Cardiac muscle cell (in vitro differentiated cells and primary cell): ENCODE measurements at regions not wholly inside any gene's neighbourhood (a gene's known extent, or its start where the extent isn't known, plus 50 kb on each side); places are given as distances from the start of the nearest gene placed in this dataset.

Experiments
- DNase-seq, 2 donors: peaks; one replicate each; pipeline versions ENCODE4 v3.0.0 to v3.0.0-alpha.2; 2010 to 2017; ENCODE audit warnings: low read depth in 1 of 2, low spot score in 1 of 2
- H3K27ac ChIP-seq: fragments of 200-600 bp; sonication (generic); 2 replicates; pipeline ENCODE4 v1.5.1; 2016
- H3K27me3 ChIP-seq: fragments of 200-600 bp; sonication (generic); 2 replicates; pipeline ENCODE4 v1.6.0; 2016; ENCODE audit warnings: control low read depth
- H3K36me3 ChIP-seq: fragments of 200-600 bp; sonication (generic); 2 replicates; pipeline ENCODE4 v1.5.1; 2016; ENCODE audit warnings: control low read depth
- H3K4me1 ChIP-seq: fragments of 200-600 bp; sonication (generic); 2 replicates; pipeline ENCODE4 v1.8.1; 2017; ENCODE audit warnings: low read depth, mild to moderate bottlenecking, mixed run types
- H3K4me3 ChIP-seq: fragments of 200-600 bp; sonication (generic); 2 replicates; pipeline ENCODE4 v1.5.1; 2016; ENCODE audit warnings: mild to moderate bottlenecking
- H3K9me3 ChIP-seq: fragments of 200-600 bp; sonication (generic); 2 replicates; pipeline ENCODE4 v1.5.1; 2017; ENCODE audit warnings: low read depth, mild to moderate bottlenecking, control low read depth
- TF ChIP-seq, protein P1 (sequence below): IDR thresholded peaks from 2 replicates; pipeline ENCODE4 v1.5.1; 2012; ENCODE audit warnings: low read depth, mild to moderate bottlenecking, low read length

DNA sequence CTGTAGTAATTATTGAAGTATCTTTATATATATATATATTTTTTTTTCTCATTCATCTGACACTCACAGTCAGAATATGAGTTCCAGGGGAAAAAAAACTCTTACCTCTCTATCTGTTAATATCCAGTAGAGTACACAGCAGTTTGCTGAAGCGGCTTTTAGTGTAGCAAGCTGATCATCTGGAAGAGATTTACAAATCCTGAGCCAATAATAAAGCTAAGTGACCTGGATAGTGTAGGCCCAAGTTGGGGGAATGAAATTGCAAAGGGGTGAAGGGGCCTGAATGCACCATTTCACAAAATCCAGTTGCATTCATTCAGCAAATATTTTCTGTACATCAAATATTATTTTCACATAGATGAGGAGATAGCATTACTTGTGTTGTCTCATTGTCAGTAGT lies 234.6 kb upstream of the FLRT2 start:
- no peaks in the 10 kb centered on the region for H3K36me3 ChIP-seq
- no peaks in the 10 kb centered on the region for H3K4me1 ChIP-seq
- H3K27ac ChIP-seq = no peak overlapping the region
- no peak for DNase-seq
- H3K4me3 ChIP-seq = no peak overlapping the region
- no peaks in the 10 kb centered on the region for H3K27me3 ChIP-seq
- H3K9me3 ChIP-seq = no peaks in the 10 kb centered on the region
- TF ChIP-seq, protein P1, sequence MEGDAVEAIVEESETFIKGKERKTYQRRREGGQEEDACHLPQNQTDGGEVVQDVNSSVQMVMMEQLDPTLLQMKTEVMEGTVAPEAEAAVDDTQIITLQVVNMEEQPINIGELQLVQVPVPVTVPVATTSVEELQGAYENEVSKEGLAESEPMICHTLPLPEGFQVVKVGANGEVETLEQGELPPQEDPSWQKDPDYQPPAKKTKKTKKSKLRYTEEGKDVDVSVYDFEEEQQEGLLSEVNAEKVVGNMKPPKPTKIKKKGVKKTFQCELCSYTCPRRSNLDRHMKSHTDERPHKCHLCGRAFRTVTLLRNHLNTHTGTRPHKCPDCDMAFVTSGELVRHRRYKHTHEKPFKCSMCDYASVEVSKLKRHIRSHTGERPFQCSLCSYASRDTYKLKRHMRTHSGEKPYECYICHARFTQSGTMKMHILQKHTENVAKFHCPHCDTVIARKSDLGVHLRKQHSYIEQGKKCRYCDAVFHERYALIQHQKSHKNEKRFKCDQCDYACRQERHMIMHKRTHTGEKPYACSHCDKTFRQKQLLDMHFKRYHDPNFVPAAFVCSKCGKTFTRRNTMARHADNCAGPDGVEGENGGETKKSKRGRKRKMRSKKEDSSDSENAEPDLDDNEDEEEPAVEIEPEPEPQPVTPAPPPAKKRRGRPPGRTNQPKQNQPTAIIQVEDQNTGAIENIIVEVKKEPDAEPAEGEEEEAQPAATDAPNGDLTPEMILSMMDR = no peak

DNA sequence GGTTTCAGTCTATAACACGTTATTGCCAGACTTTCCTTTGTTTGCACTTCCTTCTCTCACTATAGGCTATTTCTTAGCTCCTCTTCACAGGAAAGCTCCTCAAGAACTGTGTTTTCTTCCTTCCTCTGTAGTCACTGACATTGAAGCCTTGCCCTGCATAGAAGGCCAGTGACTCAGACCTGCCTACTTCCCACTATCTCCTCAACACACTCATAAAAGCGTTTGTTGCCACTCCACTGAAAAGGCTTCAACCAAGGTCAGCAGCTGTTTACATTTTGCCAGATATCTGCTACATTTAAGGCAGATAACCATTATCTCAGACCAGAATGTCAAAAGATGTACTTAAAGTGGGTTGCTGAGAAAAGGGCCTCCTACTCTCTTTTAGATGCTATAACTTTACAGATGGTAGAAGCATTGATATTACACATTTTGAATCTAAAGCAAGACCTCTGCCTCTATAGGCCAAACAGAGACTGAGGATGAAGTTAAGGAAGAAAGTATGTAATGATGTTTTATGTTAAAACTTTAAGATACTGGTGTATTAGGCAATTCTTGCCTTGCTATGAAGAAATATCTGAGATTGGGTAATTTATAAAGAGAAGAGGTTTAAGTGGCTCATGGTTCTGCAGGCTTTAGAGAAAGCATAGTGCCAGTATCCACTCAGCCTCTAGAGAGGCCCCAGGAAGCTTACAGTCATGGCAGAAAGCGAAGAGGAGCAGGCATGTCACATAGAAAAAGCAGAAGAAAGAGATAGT lies 233.3 kb upstream of the FLRT2 start:
- H3K27me3 ChIP-seq = no peaks in the 10 kb centered on the region
- no peaks in the 10 kb centered on the region for H3K9me3 ChIP-seq
- H3K27ac ChIP-seq = no peak overlapping the region
- H3K4me3 ChIP-seq = no peak overlapping the region
- no peaks in the 10 kb centered on the region for H3K4me1 ChIP-seq
- TF ChIP-seq, protein P1 = no peak
- peak; percentile 16 to 79 for DNase-seq
- H3K36me3 ChIP-seq = no peaks in the 10 kb centered on the region

DNA sequence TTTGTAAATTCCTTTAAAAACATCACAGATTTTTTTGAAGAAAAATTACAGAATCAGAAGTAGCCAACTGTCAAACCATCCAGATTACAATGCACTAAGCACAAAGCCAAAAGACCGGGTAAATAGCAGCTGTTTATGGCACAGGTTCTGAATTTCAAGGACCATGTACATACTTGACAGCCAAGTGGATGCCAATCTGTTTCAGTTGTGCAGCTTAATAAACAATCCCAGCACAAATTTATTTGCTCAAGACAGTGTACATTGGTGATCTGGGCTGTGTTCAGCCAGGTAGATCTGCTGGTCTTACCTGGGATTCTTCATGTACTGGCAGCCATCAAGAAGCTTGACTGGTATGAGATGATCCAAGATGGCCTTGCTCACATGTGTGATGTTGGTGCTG lies 229.8 kb upstream of the FLRT2 start:
- no peaks in the 10 kb centered on the region for H3K9me3 ChIP-seq

DNA sequence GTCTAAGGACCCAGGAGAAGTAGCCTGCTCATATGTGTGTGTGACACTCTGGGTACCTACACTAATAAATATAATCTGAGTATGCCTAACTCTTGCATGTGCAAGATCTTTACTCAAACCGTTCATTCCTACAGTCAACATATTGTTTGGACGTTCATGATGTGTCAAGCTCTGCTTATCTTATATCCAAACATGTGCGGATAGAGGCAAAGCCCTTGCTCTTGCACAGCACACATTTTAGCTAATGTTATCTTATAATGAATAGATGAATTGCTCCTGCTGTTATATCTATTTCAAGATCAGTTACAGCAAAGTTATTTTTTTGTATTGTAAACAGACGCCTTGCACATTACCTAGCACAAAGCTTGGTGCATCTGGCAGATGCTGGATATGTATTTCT lies 228.4 kb upstream of the FLRT2 start:
- no peak for DNase-seq
- H3K4me3 ChIP-seq = no peak overlapping the region
- TF ChIP-seq, protein P1 = no peak
- peaks cover 4% of the 10 kb centered on the region for H3K27me3 ChIP-seq
- no peak overlapping the region for H3K27ac ChIP-seq
- no peaks in the 10 kb centered on the region for H3K36me3 ChIP-seq
- no peaks in the 10 kb centered on the region for H3K9me3 ChIP-seq
- no peaks in the 10 kb centered on the region for H3K4me1 ChIP-seq

More for the DNA sequence above, 229.8 kb upstream of the FLRT2 start:
- H3K27ac ChIP-seq = no peak overlapping the region
- no peaks in the 10 kb centered on the region for H3K36me3 ChIP-seq
- TF ChIP-seq, protein P1 = no peak
- DNase-seq = no peak
- H3K27me3 ChIP-seq = peaks cover 4% of the 10 kb centered on the region
- H3K4me3 ChIP-seq = no peak overlapping the region
- H3K4me1 ChIP-seq = no peaks in the 10 kb centered on the region

DNA sequence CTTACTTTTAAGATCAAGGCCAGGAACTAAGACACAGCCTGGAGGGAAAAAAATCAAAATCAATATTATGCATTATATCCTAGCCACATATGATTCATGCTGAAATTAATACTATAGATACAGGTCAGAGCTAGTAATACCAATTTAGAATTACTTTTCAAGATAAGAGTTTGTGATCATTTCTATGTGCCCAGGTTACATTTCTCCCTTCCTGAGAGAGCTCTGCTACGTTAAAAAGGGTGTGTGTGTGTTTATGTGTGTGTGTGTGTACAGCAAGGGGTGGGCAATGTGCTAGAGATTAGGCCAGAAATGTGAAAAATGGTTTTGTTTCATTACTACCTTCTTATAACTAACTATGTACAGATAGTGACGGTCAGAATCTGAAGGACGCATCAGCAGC lies 223.9 kb upstream of the FLRT2 start:
- peaks cover 4% of the 10 kb centered on the region for H3K27me3 ChIP-seq
- H3K4me3 ChIP-seq = no peak overlapping the region
- DNase-seq = no peak
- no peaks in the 10 kb centered on the region for H3K36me3 ChIP-seq
- H3K9me3 ChIP-seq = no peaks in the 10 kb centered on the region
- no peak overlapping the region for H3K27ac ChIP-seq
- H3K4me1 ChIP-seq = peaks cover 4% of the 10 kb centered on the region
- TF ChIP-seq, protein P1 = no peak
